ENCODE measurements at regions not wholly inside any gene's neighbourhood (a gene's known extent, or its start where the extent isn't known, plus 50 kb on each side); places are given as distances from the start of the nearest gene placed in this dataset.

GRCh38 chr5:133779828-133780475, 167.6 kb upstream of the FSTL4 start:
- Histone ChIP-seq H3K4me1 (ENCODE audit: control insufficient read depth, extremely low read depth, insufficient read depth, low read length) (no peaks in the 10 kb centered on the region), H3K27me3 (ENCODE audit: control insufficient read depth, extremely low read depth, insufficient read depth, low read length) (peaks cover 6% of the 10 kb centered on the region), H3K36me3 (ENCODE audit: control insufficient read depth in 2 of 2, extremely low read depth in 1 of 2, insufficient read depth in 2 of 2, low read length in 2 of 2) (no peaks in the 10 kb centered on the region), H3K79me2 (ENCODE audit: control insufficient read depth, insufficient read depth, low read length) (no peaks in the 10 kb centered on the region), H3K9me1 (ENCODE audit: control insufficient read depth, extremely low read depth, insufficient read depth, low read length) (no peaks in the 10 kb centered on the region), H3K4me3 (ENCODE audit: control insufficient read depth in 2 of 3, extremely low read depth in 1 of 3, insufficient read depth in 2 of 3, low read depth in 1 of 3, low read length in 3 of 3) (no peak overlapping the region), H3K4me2 (ENCODE audit: control insufficient read depth, extremely low read depth, insufficient read depth, low read depth, low read length) (no peak overlapping the region), H3K27ac (ENCODE audit: control insufficient read depth, insufficient read depth, low read length) (no peak overlapping the region), H3K9me3 (ENCODE audit: control insufficient read depth, low read depth, low read length) (no peaks in the 10 kb centered on the region), H2AFZ (ENCODE audit: control insufficient read depth, low read length) (no peak overlapping the region), H4K20me1 (ENCODE audit: control insufficient read depth, extremely low read depth, insufficient read depth, low read length) (no peaks in the 10 kb centered on the region), H3K9ac (ENCODE audit: control insufficient read depth, extremely low read depth, insufficient read depth, low read length) (no peak overlapping the region)
- DNase-seq (ENCODE audit: low read depth, low spot score) (no peak), FAIRE-seq (no peak)
- dilution Hi-C loops (cut with MboI; ENCODE audit: extremely low pct_ligation_motif_present, low sequenced_read_pairs), result loop anchor here (25.0 kb wide), 1 partner anchor 193 kb away; no protein-coding TSS in a partner anchor
- TF ChIP-seq CTCF (optimal IDR thresholded peaks at IDR 0.05 in 1 of 3, IDR thresholded peaks at IDR 0.05 in 1 of 3, conservative IDR thresholded peaks at IDR 0.05 in 1 of 3; ENCODE audit: extremely low read depth in 1 of 3, insufficient read depth in 2 of 3, low read length in 3 of 3) (peak in 2 of 3 experiments; percentile 16 to 49), EZH2 (IDR thresholded peaks at IDR 0.05; ENCODE audit: low read length) (no peak)

DNA sequence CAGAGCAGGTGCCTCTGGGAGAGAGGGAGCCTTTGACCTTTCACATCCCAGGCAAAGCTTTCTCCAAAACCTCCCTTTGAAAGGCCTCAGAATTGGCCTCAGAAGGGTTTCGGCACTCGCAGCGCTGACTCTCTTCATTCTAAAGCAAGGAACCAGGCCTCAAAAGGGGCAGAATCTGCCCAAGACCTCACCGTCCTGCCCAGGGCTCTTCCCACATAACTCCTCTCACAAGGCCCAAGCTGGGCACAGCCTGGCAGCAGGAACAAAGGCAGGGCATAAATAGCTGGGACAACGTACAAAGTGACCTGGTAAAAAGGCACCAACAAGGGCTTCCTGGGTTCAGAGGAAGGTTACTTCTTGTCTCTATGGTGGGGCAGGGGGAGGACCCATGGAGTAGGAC, 166.3 kb upstream of the FSTL4 start:
- H3K9me3 ChIP-seq (ENCODE audit: control insufficient read depth, low read depth, low read length), result no peaks in the 10 kb centered on the region
- DNase-seq (ENCODE audit: low read depth, low spot score), result no peak
- dilution Hi-C loops (cut with MboI; ENCODE audit: extremely low pct_ligation_motif_present, low sequenced_read_pairs), result loop anchor here (25.0 kb wide), 1 partner anchor 191 kb away; no protein-coding TSS in a partner anchor
- H3K9me1 ChIP-seq (ENCODE audit: control insufficient read depth, extremely low read depth, insufficient read depth, low read length), result no peaks in the 10 kb centered on the region
- H4K20me1 ChIP-seq (ENCODE audit: control insufficient read depth, extremely low read depth, insufficient read depth, low read length), result no peaks in the 10 kb centered on the region
- H3K27me3 ChIP-seq (ENCODE audit: control insufficient read depth, extremely low read depth, insufficient read depth, low read length), result peaks cover 6% of the 10 kb centered on the region
- no peaks in the 10 kb centered on the region for H3K79me2 ChIP-seq (ENCODE audit: control insufficient read depth, insufficient read depth, low read length)
- TF ChIP-seq EZH2 (IDR thresholded peaks at IDR 0.05; ENCODE audit: low read length), result no peak
- TF ChIP-seq CTCF (optimal IDR thresholded peaks at IDR 0.05 in 1 of 3, IDR thresholded peaks at IDR 0.05 in 1 of 3, conservative IDR thresholded peaks at IDR 0.05 in 1 of 3; ENCODE audit: extremely low read depth in 1 of 3, insufficient read depth in 2 of 3, low read length in 3 of 3), result no peak
- H3K27ac ChIP-seq (ENCODE audit: control insufficient read depth, insufficient read depth, low read length), result no peak overlapping the region
- H3K4me2 ChIP-seq (ENCODE audit: control insufficient read depth, extremely low read depth, insufficient read depth, low read depth, low read length), result no peak overlapping the region
- FAIRE-seq, result no peak
- H3K36me3 ChIP-seq (ENCODE audit: control insufficient read depth in 2 of 2, extremely low read depth in 1 of 2, insufficient read depth in 2 of 2, low read length in 2 of 2), result no peaks in the 10 kb centered on the region
- H2AFZ ChIP-seq (ENCODE audit: control insufficient read depth, low read length), result no peak overlapping the region
- no peak overlapping the region for H3K4me3 ChIP-seq (ENCODE audit: control insufficient read depth in 2 of 3, extremely low read depth in 1 of 3, insufficient read depth in 2 of 3, low read depth in 1 of 3, low read length in 3 of 3)
- no peak overlapping the region for H3K9ac ChIP-seq (ENCODE audit: control insufficient read depth, extremely low read depth, insufficient read depth, low read length)
- H3K4me1 ChIP-seq (ENCODE audit: control insufficient read depth, extremely low read depth, insufficient read depth, low read length), result no peaks in the 10 kb centered on the region
